ENCODE measurements at regions not wholly inside any gene's neighbourhood (a gene's known extent, or its start where the extent isn't known, plus 50 kb on each side); places are given as distances from the start of the nearest gene placed in this dataset.
"Not testable (repeated sequence)": the region's sequence is repeated elsewhere in the genome, so short reads cannot be mapped to it uniquely, and the experiment has no call there.

GRCh38 chr2:175308005-175308404 lies 126.5 kb upstream of the ATP5MC3 start:
- peaks cover 6% of the 10 kb centered on the region for H3K4me1 ChIP-seq (ENCODE audit: control insufficient read depth, insufficient read depth, low read length)
- H3K4me3 ChIP-seq (ENCODE audit: low read depth, low read length), result no peak overlapping the region
- no peak overlapping the region for H3K9ac ChIP-seq (ENCODE audit: low read depth, low read length)
- H3K9me3 ChIP-seq (ENCODE audit: control insufficient read depth, insufficient read depth, low read length), result no peaks in the 10 kb centered on the region
- H3K36me3 ChIP-seq (ENCODE audit: control insufficient read depth, insufficient read depth, low read length), result no peaks in the 10 kb centered on the region
- H3K27me3 ChIP-seq (ENCODE audit: control insufficient read depth, insufficient read depth, low read length), result no peaks in the 10 kb centered on the region

GRCh38 chr2:175304541-175304940 lies 123.0 kb upstream of the ATP5MC3 start:
- Histone ChIP-seq H3K27me3 (ENCODE audit: control insufficient read depth, insufficient read depth, low read length) (no peaks in the 10 kb centered on the region), H3K9me3 (ENCODE audit: control insufficient read depth, insufficient read depth, low read length) (no peaks in the 10 kb centered on the region), H3K9ac (ENCODE audit: low read depth, low read length) (no peak overlapping the region), H3K4me1 (ENCODE audit: control insufficient read depth, insufficient read depth, low read length) (peaks cover 2% of the 10 kb centered on the region), H3K36me3 (ENCODE audit: control insufficient read depth, insufficient read depth, low read length) (no peaks in the 10 kb centered on the region), H3K4me3 (ENCODE audit: low read depth, low read length) (no peak overlapping the region)

- H3K9me3 ChIP-seq (ENCODE audit: control insufficient read depth, insufficient read depth, low read length), result no peaks in the 10 kb centered on the region
Measured at GRCh38 chr2:175293776-175294175, 112.3 kb upstream of the ATP5MC3 start.

GRCh38 chr2:175293195-175293594 lies 111.7 kb upstream of the ATP5MC3 start:
- no peaks in the 10 kb centered on the region for H3K27me3 ChIP-seq (ENCODE audit: control insufficient read depth, insufficient read depth, low read length)
- no peaks in the 10 kb centered on the region for H3K36me3 ChIP-seq (ENCODE audit: control insufficient read depth, insufficient read depth, low read length)
- no peak overlapping the region for H3K4me3 ChIP-seq (ENCODE audit: low read depth, low read length)
- no peaks in the 10 kb centered on the region for H3K4me1 ChIP-seq (ENCODE audit: control insufficient read depth, insufficient read depth, low read length)
- no peaks in the 10 kb centered on the region for H3K9me3 ChIP-seq (ENCODE audit: control insufficient read depth, insufficient read depth, low read length)
- H3K9ac ChIP-seq (ENCODE audit: low read depth, low read length), result no peak overlapping the region

More at GRCh38 chr2:175293776-175294175, 112.3 kb upstream of the ATP5MC3 start:
- Histone ChIP-seq H3K27me3 (ENCODE audit: control insufficient read depth, insufficient read depth, low read length) (no peaks in the 10 kb centered on the region), H3K9ac (ENCODE audit: low read depth, low read length) (no peak overlapping the region), H3K36me3 (ENCODE audit: control insufficient read depth, insufficient read depth, low read length) (no peaks in the 10 kb centered on the region), H3K4me1 (ENCODE audit: control insufficient read depth, insufficient read depth, low read length) (no peaks in the 10 kb centered on the region), H3K4me3 (ENCODE audit: low read depth, low read length) (no peak overlapping the region)

GRCh38 chr2:175282886-175283285 lies 101.4 kb upstream of the ATP5MC3 start:
- Histone ChIP-seq H3K27me3 (ENCODE audit: control insufficient read depth, insufficient read depth, low read length) (no peaks in the 10 kb centered on the region), H3K9me3 (ENCODE audit: control insufficient read depth, insufficient read depth, low read length) (no peaks in the 10 kb centered on the region), H3K4me1 (ENCODE audit: control insufficient read depth, insufficient read depth, low read length) (no peaks in the 10 kb centered on the region)

GRCh38 chr2:175282300-175282699 lies 100.8 kb upstream of the ATP5MC3 start:
- no peaks in the 10 kb centered on the region for H3K36me3 ChIP-seq (ENCODE audit: control insufficient read depth, insufficient read depth, low read length)
- no peaks in the 10 kb centered on the region for H3K4me1 ChIP-seq (ENCODE audit: control insufficient read depth, insufficient read depth, low read length)
- H3K27me3 ChIP-seq (ENCODE audit: control insufficient read depth, insufficient read depth, low read length), result no peaks in the 10 kb centered on the region
- H3K4me3 ChIP-seq (ENCODE audit: low read depth, low read length), result no peak overlapping the region
- no peak overlapping the region for H3K9ac ChIP-seq (ENCODE audit: low read depth, low read length)
- no peaks in the 10 kb centered on the region for H3K9me3 ChIP-seq (ENCODE audit: control insufficient read depth, insufficient read depth, low read length)

More at GRCh38 chr2:175282886-175283285, 101.4 kb upstream of the ATP5MC3 start:
- Histone ChIP-seq H3K4me3 (ENCODE audit: low read depth, low read length) (no peak overlapping the region), H3K9ac (ENCODE audit: low read depth, low read length) (no peak overlapping the region), H3K36me3 (ENCODE audit: control insufficient read depth, insufficient read depth, low read length) (no peaks in the 10 kb centered on the region)

GRCh38 chr2:175277772-175278171 lies 96.3 kb upstream of the ATP5MC3 start:
- Histone ChIP-seq H3K4me1 (ENCODE audit: control insufficient read depth, insufficient read depth, low read length) (peaks cover 9% of the 10 kb centered on the region), H3K4me3 (ENCODE audit: low read depth, low read length) (no peak overlapping the region), H3K27me3 (ENCODE audit: control insufficient read depth, insufficient read depth, low read length) (no peaks in the 10 kb centered on the region)

GRCh38 chr2:175275539-175275938 lies 94.0 kb upstream of the ATP5MC3 start:
- Histone ChIP-seq H3K4me1 (ENCODE audit: control insufficient read depth, insufficient read depth, low read length) (peaks cover 9% of the 10 kb centered on the region), H3K9ac (ENCODE audit: low read depth, low read length) (no peak overlapping the region), H3K36me3 (ENCODE audit: control insufficient read depth, insufficient read depth, low read length) (no peaks in the 10 kb centered on the region), H3K4me3 (ENCODE audit: low read depth, low read length) (no peak overlapping the region), H3K27me3 (ENCODE audit: control insufficient read depth, insufficient read depth, low read length) (no peaks in the 10 kb centered on the region), H3K9me3 (ENCODE audit: control insufficient read depth, insufficient read depth, low read length) (no peaks in the 10 kb centered on the region)

More at GRCh38 chr2:175277772-175278171, 96.3 kb upstream of the ATP5MC3 start:
- H3K9me3 ChIP-seq (ENCODE audit: control insufficient read depth, insufficient read depth, low read length), result no peaks in the 10 kb centered on the region
- H3K9ac ChIP-seq (ENCODE audit: low read depth, low read length), result no peak overlapping the region
- no peaks in the 10 kb centered on the region for H3K36me3 ChIP-seq (ENCODE audit: control insufficient read depth, insufficient read depth, low read length)

GRCh38 chr2:175259164-175259563 lies 77.7 kb upstream of the ATP5MC3 start:
- Histone ChIP-seq H3K36me3 (ENCODE audit: control insufficient read depth, insufficient read depth, low read length) (no peaks in the 10 kb centered on the region), H3K9ac (ENCODE audit: low read depth, low read length) (no peak overlapping the region), H3K4me1 (ENCODE audit: control insufficient read depth, insufficient read depth, low read length) (no peaks in the 10 kb centered on the region), H3K9me3 (ENCODE audit: control insufficient read depth, insufficient read depth, low read length) (no peaks in the 10 kb centered on the region), H3K4me3 (ENCODE audit: low read depth, low read length) (no peak overlapping the region), H3K27me3 (ENCODE audit: control insufficient read depth, insufficient read depth, low read length) (no peaks in the 10 kb centered on the region)

GRCh38 chr2:175256806-175257585 lies 75.5 kb upstream of the ATP5MC3 start:
- H3K36me3 ChIP-seq (ENCODE audit: control insufficient read depth, insufficient read depth, low read length), result no peaks in the 10 kb centered on the region
- no peak overlapping the region for H3K9ac ChIP-seq (ENCODE audit: low read depth, low read length)
- no peak overlapping the region for H3K4me3 ChIP-seq (ENCODE audit: low read depth, low read length)
- no peaks in the 10 kb centered on the region for H3K9me3 ChIP-seq (ENCODE audit: control insufficient read depth, insufficient read depth, low read length)
- H3K4me1 ChIP-seq (ENCODE audit: control insufficient read depth, insufficient read depth, low read length), result no peaks in the 10 kb centered on the region
- no peaks in the 10 kb centered on the region for H3K27me3 ChIP-seq (ENCODE audit: control insufficient read depth, insufficient read depth, low read length)

- not testable (repeated sequence) for H3K27me3 ChIP-seq (ENCODE audit: control insufficient read depth, insufficient read depth, low read length); H3K36me3 ChIP-seq (ENCODE audit: control insufficient read depth, insufficient read depth, low read length)
Measured at GRCh38 chr2:175256391-175256790, 74.9 kb upstream of the ATP5MC3 start.

GRCh38 chr2:175253871-175254270 lies 72.4 kb upstream of the ATP5MC3 start:
- no peak overlapping the region for H3K4me3 ChIP-seq (ENCODE audit: low read depth, low read length)
- no peak overlapping the region for H3K9ac ChIP-seq (ENCODE audit: low read depth, low read length)
- H3K4me1 ChIP-seq (ENCODE audit: control insufficient read depth, insufficient read depth, low read length), result no peaks in the 10 kb centered on the region

More at GRCh38 chr2:175256391-175256790, 74.9 kb upstream of the ATP5MC3 start:
- H3K9ac ChIP-seq (ENCODE audit: low read depth, low read length); H3K4me1 ChIP-seq (ENCODE audit: control insufficient read depth, insufficient read depth, low read length); H3K4me3 ChIP-seq (ENCODE audit: low read depth, low read length); H3K9me3 ChIP-seq (ENCODE audit: control insufficient read depth, insufficient read depth, low read length): not testable (repeated sequence)

More at GRCh38 chr2:175253871-175254270, 72.4 kb upstream of the ATP5MC3 start:
- H3K27me3 ChIP-seq (ENCODE audit: control insufficient read depth, insufficient read depth, low read length), result no peaks in the 10 kb centered on the region
- H3K9me3 ChIP-seq (ENCODE audit: control insufficient read depth, insufficient read depth, low read length), result no peaks in the 10 kb centered on the region
- H3K36me3 ChIP-seq (ENCODE audit: control insufficient read depth, insufficient read depth, low read length), result no peaks in the 10 kb centered on the region
